ENCODE measurements at regions not wholly inside any gene's neighbourhood (a gene's known extent, or its start where the extent isn't known, plus 50 kb on each side); places are given as distances from the start of the nearest gene placed in this dataset.

DNA sequence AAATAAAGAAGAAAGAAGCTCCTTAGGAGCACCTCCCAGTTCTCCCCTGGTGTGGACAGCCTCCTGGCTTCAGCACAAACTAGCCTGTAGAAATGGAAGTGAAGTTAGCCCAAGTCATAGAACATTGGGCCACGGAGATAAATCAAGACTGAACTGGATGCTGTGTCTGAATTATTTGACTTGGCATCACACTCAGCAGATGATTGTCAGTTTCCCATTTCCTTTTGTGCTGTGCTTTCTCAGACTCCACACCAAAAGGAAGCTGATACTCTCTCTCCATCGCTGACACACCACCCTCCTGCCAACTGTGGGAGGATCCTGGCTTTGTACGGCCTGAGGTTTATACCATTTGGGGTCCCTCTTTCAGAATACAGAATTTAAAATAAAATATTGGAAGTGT lies 209.8 kb downstream of the TFAP2A start:
- TF ChIP-seq POLR2A (IDR thresholded peaks at IDR 0.05; ENCODE audit: low read length) (no peak), GATA1 (IDR thresholded peaks at IDR 0.05; ENCODE audit: low read depth, low read length) (no peak)
